ENCODE measurements at regions not wholly inside any gene's neighbourhood (a gene's known extent, or its start where the extent isn't known, plus 50 kb on each side); places are given as distances from the start of the nearest gene placed in this dataset.

- H3K14ac ChIP-seq (ENCODE audit: low read length in 2 of 2) = no peak overlapping the region
- H3K27ac ChIP-seq (ENCODE audit: low read length, poor library complexity, severe bottlenecking) = no peak overlapping the region
- DNase-seq = no peak
- H3K4me3 ChIP-seq (ENCODE audit: insufficient read depth in 1 of 2, low read depth in 1 of 2, low read length in 2 of 2) = no peak overlapping the region
- no peaks in the 10 kb centered on the region for H3K36me3 ChIP-seq (ENCODE audit: control insufficient read depth in 1 of 2, insufficient read depth in 2 of 2, low read depth in 1 of 2, low read length in 2 of 2)
- H3K27me3 ChIP-seq (ENCODE audit: control insufficient read depth in 1 of 2, insufficient read depth in 1 of 2, low read length in 2 of 2) = no peaks in the 10 kb centered on the region
- no peak overlapping the region for H3K23ac ChIP-seq (ENCODE audit: low read length in 2 of 2)
- H2AK5ac ChIP-seq (ENCODE audit: low read length, severe bottlenecking) = no peak overlapping the region
- no peaks in the 10 kb centered on the region for H3K79me1 ChIP-seq (replicated peaks; ENCODE audit: low read length, poor library complexity, severe bottlenecking)
- no peak overlapping the region for H2AFZ ChIP-seq (ENCODE audit: low read depth, low read length)
- H3K9ac ChIP-seq (ENCODE audit: low read length) = no peak overlapping the region
- 68% methylated on average over 2 of the region's 2 CpGs for WGBS
- H2BK15ac ChIP-seq (ENCODE audit: low read depth, poor library complexity, severe bottlenecking) = no peak overlapping the region
- no peak overlapping the region for H3K18ac ChIP-seq (ENCODE audit: low read depth in 1 of 2, low read length in 2 of 2)
- H4K8ac ChIP-seq (ENCODE audit: low read length) = no peak overlapping the region
- H3K9me3 ChIP-seq (ENCODE audit: control insufficient read depth, low read length) = no peaks in the 10 kb centered on the region
- no peak overlapping the region for H2BK120ac ChIP-seq (ENCODE audit: low read depth, low read length)
- no peak overlapping the region for H4K91ac ChIP-seq (ENCODE audit: low read length)
- no peak overlapping the region for H3K4me2 ChIP-seq (ENCODE audit: low read length, poor library complexity, severe bottlenecking)
- no peaks in the 10 kb centered on the region for H3K4me1 ChIP-seq (ENCODE audit: control insufficient read depth, insufficient read depth, low read depth, low read length)
- no peak overlapping the region for H2BK12ac ChIP-seq (ENCODE audit: low read length in 2 of 2)
- H2BK5ac ChIP-seq (ENCODE audit: low read depth, low read length, poor library complexity, severe bottlenecking) = no peak overlapping the region
- no peak overlapping the region for H3K4ac ChIP-seq (ENCODE audit: low read depth in 1 of 2, low read length in 2 of 2)
Measured at GRCh38 chr3:4119119-4119518, 184.1 kb upstream of the SETMAR start.

- Histone ChIP-seq H2AK5ac (ENCODE audit: low read length, severe bottlenecking) (no peak overlapping the region), H3K36me3 (ENCODE audit: control insufficient read depth in 1 of 2, insufficient read depth in 2 of 2, low read depth in 1 of 2, low read length in 2 of 2) (no peaks in the 10 kb centered on the region), H3K14ac (ENCODE audit: low read length in 2 of 2) (no peak overlapping the region), H4K91ac (ENCODE audit: low read length) (no peak overlapping the region), H3K4me1 (ENCODE audit: control insufficient read depth, insufficient read depth, low read depth, low read length) (no peaks in the 10 kb centered on the region), H3K4me3 (ENCODE audit: insufficient read depth in 1 of 2, low read depth in 1 of 2, low read length in 2 of 2) (no peak overlapping the region), H3K4me2 (ENCODE audit: low read length, poor library complexity, severe bottlenecking) (no peak overlapping the region), H2BK15ac (ENCODE audit: low read depth, poor library complexity, severe bottlenecking) (no peak overlapping the region), H2BK12ac (ENCODE audit: low read length in 2 of 2) (no peak overlapping the region), H3K9me3 (ENCODE audit: control insufficient read depth, low read length) (peaks cover 20% of the 10 kb centered on the region), H3K27me3 (ENCODE audit: control insufficient read depth in 1 of 2, insufficient read depth in 1 of 2, low read length in 2 of 2) (no peaks in the 10 kb centered on the region), H2BK120ac (ENCODE audit: low read depth, low read length) (no peak overlapping the region), H2AFZ (ENCODE audit: low read depth, low read length) (no peak overlapping the region), H2BK5ac (ENCODE audit: low read depth, low read length, poor library complexity, severe bottlenecking) (no peak overlapping the region), H4K8ac (ENCODE audit: low read length) (no peak overlapping the region), H3K23ac (ENCODE audit: low read length in 2 of 2) (no peak overlapping the region), H3K4ac (ENCODE audit: low read depth in 1 of 2, low read length in 2 of 2) (no peak overlapping the region), H3K9ac (ENCODE audit: low read length) (no peak overlapping the region), H3K79me1 (replicated peaks; ENCODE audit: low read length, poor library complexity, severe bottlenecking) (no peaks in the 10 kb centered on the region), H3K27ac (ENCODE audit: low read length, poor library complexity, severe bottlenecking) (no peak overlapping the region), H3K18ac (ENCODE audit: low read depth in 1 of 2, low read length in 2 of 2) (no peak overlapping the region)
- WGBS = 77% methylated on average over 3 of the region's 3 CpGs
- DNase-seq = no peak
Measured at GRCh38 chr3:4125576-4125975, 177.6 kb upstream of the SETMAR start.

GRCh38 chr3:4138150-4138785, 164.9 kb upstream of the SETMAR start:
- H2AFZ ChIP-seq (ENCODE audit: low read depth, low read length) = no peak overlapping the region
- no peak overlapping the region for H3K23ac ChIP-seq (ENCODE audit: low read length in 2 of 2)
- H3K27ac ChIP-seq (ENCODE audit: low read length, poor library complexity, severe bottlenecking) = no peak overlapping the region
- no peak overlapping the region for H2BK15ac ChIP-seq (ENCODE audit: low read depth, poor library complexity, severe bottlenecking)
- no peak for DNase-seq
- no peaks in the 10 kb centered on the region for H3K27me3 ChIP-seq (ENCODE audit: control insufficient read depth in 1 of 2, insufficient read depth in 1 of 2, low read length in 2 of 2)
- H3K4me3 ChIP-seq (ENCODE audit: insufficient read depth in 1 of 2, low read depth in 1 of 2, low read length in 2 of 2) = no peak overlapping the region
- no peaks in the 10 kb centered on the region for H3K36me3 ChIP-seq (ENCODE audit: control insufficient read depth in 1 of 2, insufficient read depth in 2 of 2, low read depth in 1 of 2, low read length in 2 of 2)
- no peak overlapping the region for H4K91ac ChIP-seq (ENCODE audit: low read length)
- no peaks in the 10 kb centered on the region for H3K79me1 ChIP-seq (replicated peaks; ENCODE audit: low read length, poor library complexity, severe bottlenecking)
- 74% methylated on average over 3 of the region's 3 CpGs for WGBS
- H3K14ac ChIP-seq (ENCODE audit: low read length in 2 of 2) = no peak overlapping the region
- H3K18ac ChIP-seq (ENCODE audit: low read depth in 1 of 2, low read length in 2 of 2) = no peak overlapping the region
- no peak overlapping the region for H3K4ac ChIP-seq (ENCODE audit: low read depth in 1 of 2, low read length in 2 of 2)
- no peak overlapping the region for H4K8ac ChIP-seq (ENCODE audit: low read length)
- no peaks in the 10 kb centered on the region for H3K4me1 ChIP-seq (ENCODE audit: control insufficient read depth, insufficient read depth, low read depth, low read length)
- H2AK5ac ChIP-seq (ENCODE audit: low read length, severe bottlenecking) = no peak overlapping the region
- H2BK5ac ChIP-seq (ENCODE audit: low read depth, low read length, poor library complexity, severe bottlenecking) = no peak overlapping the region
- H3K9ac ChIP-seq (ENCODE audit: low read length) = no peak overlapping the region
- no peak overlapping the region for H3K4me2 ChIP-seq (ENCODE audit: low read length, poor library complexity, severe bottlenecking)
- no peak overlapping the region for H2BK120ac ChIP-seq (ENCODE audit: low read depth, low read length)
- H3K9me3 ChIP-seq (ENCODE audit: control insufficient read depth, low read length) = peaks cover 4% of the 10 kb centered on the region
- no peak overlapping the region for H2BK12ac ChIP-seq (ENCODE audit: low read length in 2 of 2)

GRCh38 chr3:4138786-4139431, 164.3 kb upstream of the SETMAR start:
- no peak overlapping the region for H3K4me3 ChIP-seq (ENCODE audit: insufficient read depth in 1 of 2, low read depth in 1 of 2, low read length in 2 of 2)
- no peak overlapping the region for H2BK12ac ChIP-seq (ENCODE audit: low read length in 2 of 2)
- peaks cover 4% of the 10 kb centered on the region for H3K9me3 ChIP-seq (ENCODE audit: control insufficient read depth, low read length)
- no peaks in the 10 kb centered on the region for H3K36me3 ChIP-seq (ENCODE audit: control insufficient read depth in 1 of 2, insufficient read depth in 2 of 2, low read depth in 1 of 2, low read length in 2 of 2)
- no peak overlapping the region for H3K27ac ChIP-seq (ENCODE audit: low read length, poor library complexity, severe bottlenecking)
- H2AFZ ChIP-seq (ENCODE audit: low read depth, low read length) = no peak overlapping the region
- H3K4me2 ChIP-seq (ENCODE audit: low read length, poor library complexity, severe bottlenecking) = no peak overlapping the region
- H2BK15ac ChIP-seq (ENCODE audit: low read depth, poor library complexity, severe bottlenecking) = no peak overlapping the region
- no peaks in the 10 kb centered on the region for H3K27me3 ChIP-seq (ENCODE audit: control insufficient read depth in 1 of 2, insufficient read depth in 1 of 2, low read length in 2 of 2)
- H3K79me1 ChIP-seq (replicated peaks; ENCODE audit: low read length, poor library complexity, severe bottlenecking) = no peaks in the 10 kb centered on the region
- H2BK120ac ChIP-seq (ENCODE audit: low read depth, low read length) = no peak overlapping the region
- no peak overlapping the region for H2AK5ac ChIP-seq (ENCODE audit: low read length, severe bottlenecking)
- H2BK5ac ChIP-seq (ENCODE audit: low read depth, low read length, poor library complexity, severe bottlenecking) = no peak overlapping the region
- H3K9ac ChIP-seq (ENCODE audit: low read length) = no peak overlapping the region
- H3K18ac ChIP-seq (ENCODE audit: low read depth in 1 of 2, low read length in 2 of 2) = no peak overlapping the region
- DNase-seq = no peak
- H3K4me1 ChIP-seq (ENCODE audit: control insufficient read depth, insufficient read depth, low read depth, low read length) = no peaks in the 10 kb centered on the region
- no peak overlapping the region for H3K4ac ChIP-seq (ENCODE audit: low read depth in 1 of 2, low read length in 2 of 2)
- H3K23ac ChIP-seq (ENCODE audit: low read length in 2 of 2) = no peak overlapping the region
- no peak overlapping the region for H3K14ac ChIP-seq (ENCODE audit: low read length in 2 of 2)
- no peak overlapping the region for H4K8ac ChIP-seq (ENCODE audit: low read length)
- no peak overlapping the region for H4K91ac ChIP-seq (ENCODE audit: low read length)
- WGBS = 64% methylated on average over 2 of the region's 4 CpGs

Measured in mesenchymal stem cell (in vitro differentiated cells and primary cell).